ENCODE measurements at regions not wholly inside any gene's neighbourhood (a gene's known extent, or its start where the extent isn't known, plus 50 kb on each side); places are given as distances from the start of the nearest gene placed in this dataset.
A peak's percentile ranks its signal among the peaks of the same experiment; 100 is the strongest.
"Not testable (repeated sequence)": the region's sequence is repeated elsewhere in the genome, so short reads cannot be mapped to it uniquely, and the experiment has no call there.

DNA sequence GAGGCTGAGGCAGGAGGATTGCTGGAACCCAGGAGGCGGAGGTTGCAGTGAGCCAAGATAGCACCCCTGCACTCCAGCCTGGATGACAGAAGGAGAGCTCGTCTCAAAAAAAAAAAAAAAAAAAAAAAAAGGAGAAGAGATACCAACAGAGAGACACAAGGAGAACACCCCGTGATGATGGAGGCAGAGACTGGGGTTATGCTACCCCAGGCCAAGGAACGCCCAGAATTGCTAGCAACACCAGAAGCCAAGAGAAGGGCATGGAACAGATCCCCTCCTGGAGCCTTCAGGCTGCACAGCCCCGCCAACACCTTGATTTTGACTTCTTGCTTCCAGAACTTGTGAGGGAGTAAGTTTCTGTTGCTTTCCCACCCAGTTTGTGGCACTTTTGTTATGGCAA, 148.0 kb upstream of the FOXN3 start:
- no peak for DNase-seq

DNA sequence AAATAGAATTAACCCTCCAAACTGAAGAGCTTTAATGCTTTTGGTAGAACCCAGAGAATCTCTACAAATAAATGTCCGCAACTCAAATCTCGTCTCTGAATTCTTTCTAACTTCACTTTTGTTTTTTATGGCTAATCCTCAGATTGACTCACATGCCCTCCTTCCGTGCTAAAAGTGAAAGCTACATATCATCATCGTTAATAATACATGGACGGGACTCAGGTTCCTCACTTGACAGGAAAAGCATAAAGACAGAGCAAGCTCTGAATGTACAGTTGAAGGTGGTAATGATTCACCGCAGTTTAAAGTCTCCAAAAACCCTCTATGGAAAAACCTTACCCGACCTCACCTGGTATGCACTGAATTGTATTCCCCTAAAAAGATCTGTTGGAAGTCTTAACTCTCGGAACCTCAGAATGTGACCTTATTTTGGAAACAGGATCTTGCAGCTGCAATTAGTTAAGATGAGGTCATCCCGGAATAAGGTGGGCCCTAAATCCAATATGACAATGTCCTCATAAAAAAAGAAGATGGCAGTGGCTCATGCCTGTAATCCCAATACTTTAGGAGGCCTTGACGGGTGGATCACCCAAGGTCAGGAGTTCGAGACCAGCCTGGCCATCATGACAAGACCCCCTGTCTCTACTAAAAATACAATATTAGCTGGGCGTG, 147.4 kb upstream of the FOXN3 start:
- DNase-seq: no peak

- no peak for DNase-seq
Measured at GRCh38 chr14:89563471-89563870, 146.4 kb upstream of the FOXN3 start.

GRCh38 chr14:89551955-89552354, 134.9 kb upstream of the FOXN3 start:
- no peak for DNase-seq

DNA sequence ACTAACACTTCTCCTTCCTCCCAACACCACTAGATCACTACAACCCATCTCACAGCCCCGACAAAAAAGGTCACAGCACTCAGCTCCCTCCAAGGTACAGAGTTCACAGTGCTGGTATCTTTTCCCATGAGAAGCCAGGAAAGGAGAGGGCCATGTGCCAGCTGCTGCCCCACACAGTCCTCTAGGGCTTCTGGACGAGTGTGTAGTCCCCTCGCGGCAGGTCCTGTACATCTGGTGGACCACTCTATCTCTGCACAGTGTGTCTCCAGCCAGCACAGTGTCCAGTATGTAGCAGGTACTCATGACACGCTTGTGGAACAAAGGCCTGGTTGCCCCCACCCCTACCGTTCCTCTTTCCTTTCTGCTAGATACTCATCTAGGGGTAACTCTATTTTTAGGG, 134.4 kb upstream of the FOXN3 start:
- DNase-seq: no peak

- DNase-seq: no peak
Measured at GRCh38 chr14:89550821-89551220, 133.8 kb upstream of the FOXN3 start.

- no peak for DNase-seq
Measured at GRCh38 chr14:89549381-89550125, 132.5 kb upstream of the FOXN3 start.

- DNase-seq: not testable (repeated sequence)
Measured at GRCh38 chr14:89547047-89547446, 130.0 kb upstream of the FOXN3 start.

DNA sequence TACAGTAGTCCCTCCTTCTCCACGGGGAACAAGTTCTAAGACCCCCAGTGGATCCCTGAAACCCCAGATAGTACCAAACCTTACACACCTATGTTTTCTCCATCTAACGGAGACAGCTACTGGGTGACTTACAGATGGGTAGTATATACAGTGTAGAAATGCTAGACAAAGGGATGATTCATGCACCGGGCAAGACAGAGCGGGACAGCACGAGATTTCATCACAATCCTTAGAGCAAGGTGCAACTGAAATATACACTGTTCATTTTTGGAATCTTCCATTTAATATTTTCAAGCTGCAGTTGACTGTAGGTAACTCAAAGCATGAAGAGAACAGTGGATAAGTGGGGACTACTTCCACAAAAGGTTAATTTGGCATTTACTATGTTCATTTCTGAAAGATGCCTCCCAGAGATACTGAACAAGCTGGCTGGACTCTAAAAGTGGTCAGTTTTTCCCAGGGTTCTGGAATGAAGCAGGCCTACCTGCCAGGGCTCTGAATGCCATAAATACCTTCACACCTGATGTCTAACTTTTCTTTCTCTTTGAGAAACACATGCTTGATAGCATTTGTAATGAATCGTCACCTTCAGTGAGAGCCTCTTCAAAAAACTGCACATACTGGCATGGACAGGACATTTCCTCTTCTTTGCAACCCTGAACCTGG, 127.7 kb upstream of the FOXN3 start:
- DNase-seq: no peak

- DNase-seq: no peak
Measured at GRCh38 chr14:89543425-89543790, 126.4 kb upstream of the FOXN3 start.

DNA sequence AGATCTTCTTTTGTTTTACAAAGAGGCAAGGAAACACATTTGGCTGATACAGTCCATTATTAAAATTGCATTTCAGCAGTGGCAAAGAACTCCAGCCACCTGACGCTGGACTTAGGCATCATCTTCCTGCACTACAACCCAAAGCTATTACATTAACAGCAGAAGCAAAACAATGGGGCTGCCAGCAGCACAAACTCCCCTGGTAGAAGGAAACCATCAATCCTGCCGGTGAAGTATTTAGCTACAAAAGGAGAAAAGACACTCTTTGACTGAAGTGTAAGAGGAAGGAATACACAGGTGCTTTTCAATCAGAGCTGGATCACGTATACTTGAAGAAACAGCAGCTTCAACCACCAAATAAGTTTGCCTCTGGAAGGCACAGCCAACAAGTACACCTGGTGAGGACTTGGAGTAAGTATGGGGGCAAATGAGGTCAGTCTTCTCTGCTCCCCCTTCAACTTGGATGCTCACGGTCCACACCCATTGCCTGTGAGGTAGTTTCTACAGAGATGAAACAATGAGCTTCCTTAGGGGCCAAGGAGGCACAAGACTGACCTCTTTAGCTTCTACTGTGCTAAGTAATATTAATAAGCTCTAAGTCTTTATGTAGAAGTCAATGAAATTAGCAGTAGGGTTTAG, 125.9 kb upstream of the FOXN3 start:
- no peak for DNase-seq

DNA sequence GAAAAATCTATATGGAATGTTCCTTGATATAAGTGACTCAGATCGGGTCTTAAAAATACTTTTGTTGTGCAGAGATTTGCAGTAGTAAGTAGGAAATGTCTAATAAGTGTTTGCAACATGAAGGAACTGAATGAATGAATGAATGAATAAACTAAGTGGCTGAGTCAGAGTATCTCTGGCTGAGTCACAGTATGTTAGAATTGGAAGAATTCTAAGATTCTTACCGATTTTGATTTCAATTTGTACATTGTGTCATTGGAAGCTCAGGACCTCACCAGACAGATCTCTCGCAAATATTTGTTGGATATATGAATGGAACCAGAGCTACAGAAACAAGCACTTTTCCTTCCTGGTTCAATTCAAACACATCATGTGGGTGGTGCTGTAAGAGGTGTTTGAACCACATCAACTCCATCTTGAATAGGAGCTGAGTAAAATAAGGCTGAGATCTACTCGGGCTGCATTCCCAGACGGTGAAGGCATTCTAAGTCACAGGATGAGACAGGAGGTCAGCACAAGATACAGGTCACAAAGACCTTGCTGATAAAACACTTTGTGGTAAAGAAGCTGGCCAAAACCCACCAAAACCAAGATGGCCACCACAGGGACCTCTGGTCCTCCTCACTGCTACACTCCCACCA, 123.9 kb upstream of the FOXN3 start:
- DNase-seq: no peak

GRCh38 chr14:89540009-89540829, 123.2 kb upstream of the FOXN3 start:
- DNase-seq: no peak

GRCh38 chr14:89537911-89538310, 120.9 kb upstream of the FOXN3 start:
- no peak for DNase-seq

DNA sequence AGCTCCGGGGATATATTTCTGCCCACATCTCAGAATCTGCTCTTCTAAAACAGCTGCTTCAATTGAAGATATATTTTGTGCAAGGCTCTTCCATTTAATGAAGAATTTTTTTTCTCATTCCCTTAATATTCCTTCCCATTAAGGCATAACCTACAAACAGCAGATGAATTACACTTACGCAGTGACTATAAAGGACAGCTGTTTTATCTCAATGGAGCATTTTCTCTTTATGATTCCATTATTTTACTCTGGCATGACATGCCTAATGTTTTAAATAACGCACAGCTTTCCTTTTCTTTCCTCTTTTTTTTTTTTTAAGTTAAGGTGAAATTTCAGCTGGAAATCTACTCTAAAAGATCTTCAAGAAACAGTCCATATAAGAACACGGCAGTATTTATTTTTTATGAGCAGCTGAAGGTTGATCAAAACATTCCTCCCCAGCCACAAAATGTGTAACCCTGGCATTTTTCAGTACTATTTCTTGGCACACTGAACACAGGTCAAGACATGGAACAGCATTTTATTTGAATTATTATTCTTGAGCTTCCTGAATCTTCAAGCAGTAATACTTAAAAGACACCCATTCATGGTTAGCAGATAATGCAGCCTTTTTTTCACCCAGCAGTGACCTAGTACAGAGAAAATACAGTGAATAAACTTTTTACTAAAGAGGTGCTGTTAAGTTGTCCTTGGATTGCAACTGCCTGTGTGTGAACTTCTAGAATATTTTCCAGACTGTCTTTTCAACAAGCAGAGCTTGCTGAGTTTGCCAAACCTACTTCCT, 118.1 kb upstream of the FOXN3 start:
- DNase-seq: no peak

GRCh38 chr14:89533766-89534165, 116.7 kb upstream of the FOXN3 start:
- no peak for DNase-seq

DNA sequence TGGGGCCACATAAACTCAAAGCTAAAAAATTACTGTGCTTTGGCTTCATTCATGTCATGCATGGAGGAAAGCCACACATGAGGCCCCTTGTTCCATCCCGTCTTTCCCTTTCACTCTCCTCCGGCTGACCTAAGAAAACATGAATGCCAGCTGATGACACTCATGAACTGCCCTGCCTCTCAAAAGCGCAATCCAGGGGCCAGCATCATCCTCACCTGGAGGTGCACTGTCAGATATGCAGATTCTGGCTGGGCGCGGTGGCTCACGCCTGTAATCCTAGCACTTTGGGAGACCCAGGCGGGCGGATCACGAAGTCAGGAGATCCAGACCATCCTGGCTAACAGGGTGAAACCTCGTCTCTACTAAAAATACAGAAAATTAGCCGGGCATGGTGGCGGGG, 116.1 kb upstream of the FOXN3 start:
- no peak for DNase-seq

DNA sequence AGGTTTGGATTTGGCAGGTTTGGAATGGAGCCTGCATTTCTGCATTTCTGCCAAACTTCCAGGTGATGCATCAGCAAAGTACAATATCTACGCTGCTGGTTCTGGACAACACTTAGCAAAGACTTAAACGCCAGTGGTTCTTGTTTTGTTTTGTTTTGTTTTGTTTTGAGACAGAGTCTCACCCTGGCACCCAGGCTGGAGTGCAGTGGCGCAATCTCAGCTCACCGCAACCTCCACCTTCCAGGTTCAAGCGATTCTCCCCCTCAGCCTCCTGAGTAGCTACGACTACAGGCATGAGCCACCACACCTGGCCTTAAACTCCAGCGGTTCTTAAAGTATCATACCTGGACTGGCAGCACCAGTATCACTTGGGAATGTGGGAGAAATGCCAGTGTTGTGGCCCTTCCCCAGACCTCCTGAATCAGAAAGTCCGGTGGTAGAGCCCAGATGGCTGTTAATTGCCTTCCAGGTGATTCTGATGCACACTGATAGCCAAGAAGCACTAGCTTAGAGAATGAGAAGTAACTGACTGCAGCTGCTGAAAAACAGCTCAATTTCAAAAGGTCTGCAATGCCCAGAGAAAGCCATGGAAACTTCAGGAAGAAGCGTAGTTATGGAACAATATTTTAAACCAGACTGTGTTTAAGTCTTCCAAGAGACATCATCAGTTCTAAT, 114.8 kb upstream of the FOXN3 start:
- no peak for DNase-seq

DNA sequence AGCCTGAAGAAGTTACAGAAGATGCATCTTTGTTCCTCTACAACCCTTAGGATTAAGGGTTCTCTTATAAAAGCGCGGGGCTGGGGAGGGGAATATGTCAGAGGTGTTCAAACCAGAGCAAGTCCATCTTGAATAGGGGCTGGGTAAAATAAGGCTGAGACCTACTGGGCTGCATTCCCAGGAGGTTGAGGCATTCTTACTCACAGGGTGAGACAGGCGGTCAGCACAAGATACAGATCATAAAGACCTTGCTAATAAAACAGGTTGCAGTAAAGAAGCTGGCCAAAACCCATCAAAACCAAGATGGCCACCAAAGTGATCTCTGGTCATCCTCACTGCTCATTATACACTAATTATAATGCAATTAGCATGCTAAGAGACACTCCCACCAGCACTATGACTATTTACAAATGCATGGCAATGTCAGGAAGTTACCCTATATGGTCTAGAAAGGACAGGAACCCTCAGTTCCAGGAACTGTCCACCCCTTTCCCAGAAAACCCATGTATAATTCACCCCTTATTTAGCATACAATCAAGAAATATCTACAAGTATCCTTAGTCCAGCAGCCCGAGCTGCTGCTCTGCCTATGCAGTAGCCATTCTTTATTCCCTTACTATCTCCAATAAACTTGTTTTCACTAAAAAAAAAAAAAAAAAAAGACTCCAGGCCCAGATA, 108.1 kb upstream of the FOXN3 start:
- peak in 1 of 2 donors; percentile 13 for DNase-seq

GRCh38 chr14:89524412-89524811, 107.4 kb upstream of the FOXN3 start:
- no peak for DNase-seq
